ENCODE measurements at regions not wholly inside any gene's neighbourhood (a gene's known extent, or its start where the extent isn't known, plus 50 kb on each side); places are given as distances from the start of the nearest gene placed in this dataset.

DNA sequence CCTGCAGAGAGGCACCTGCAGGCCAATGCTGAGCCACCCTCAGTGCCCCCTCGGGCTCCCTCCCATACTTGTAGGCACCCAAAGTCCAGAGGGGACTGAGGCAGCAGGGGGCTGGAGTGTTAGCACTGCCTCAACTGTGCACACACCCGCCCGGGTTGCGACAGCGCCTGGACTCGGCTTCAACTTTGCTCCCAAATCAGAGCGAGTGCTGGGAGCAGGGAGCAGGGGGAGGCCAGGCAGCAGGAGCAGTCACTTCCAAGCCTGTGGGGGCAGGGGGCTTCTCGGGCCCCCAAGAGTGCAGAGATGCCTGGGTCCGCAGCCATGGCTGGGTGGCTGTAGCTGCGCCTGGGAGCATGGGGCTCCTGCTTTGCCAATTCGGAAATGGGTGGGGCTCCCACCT lies 79.5 kb downstream of the DISP1 start (continued):
- TF ChIP-seq RBBP5 (IDR thresholded peaks at IDR 0.05; ENCODE audit: borderline replicate concordance, low read depth, low read length): no peak
- TF ChIP-seq SIN3A (conservative IDR thresholded peaks at IDR 0.05 in 1 of 2, IDR thresholded peaks at IDR 0.05 in 1 of 2; ENCODE audit: low read depth in 1 of 2, low read length in 2 of 2): no peak
- TF ChIP-seq POLR2AphosphoS5 (IDR thresholded peaks at IDR 0.05; ENCODE audit: low read depth, low read length): no peak
- no peak for TF ChIP-seq KDM4A (IDR thresholded peaks at IDR 0.05; ENCODE audit: low read depth, low read length, severe bottlenecking)
- no peak for TF ChIP-seq TAF1 (IDR thresholded peaks at IDR 0.05; ENCODE audit: low read depth, low read length)
- no peak for TF ChIP-seq CBX8 (IDR thresholded peaks at IDR 0.05; ENCODE audit: borderline replicate concordance, low read depth, low read length)
